GM21423 (cell line): ENCODE measurements at regions not wholly inside any gene's neighbourhood (a gene's known extent, or its start where the extent isn't known, plus 50 kb on each side); places are given as distances from the start of the nearest gene placed in this dataset.
"Not testable (repeated sequence)": the region's sequence is repeated elsewhere in the genome, so short reads cannot be mapped to it uniquely, and the experiment has no call there.

ENCODE experiments used
- ATAC-seq: cut with Tn5 transposase; IDR thresholded peaks from one replicate; pipeline ENCODE4 v1.9.1; 2021; ENCODE audit warnings: mild to moderate bottlenecking, moderate library complexity; ENCODE audit not compliant: unreplicated experiment

GRCh38 chr11:98398508-98398907 is 622.2 kb upstream of the CNTN5 start:
- ATAC-seq = no peak

- ATAC-seq = no peak
Observed at GRCh38 chr11:98409069-98409468, 611.7 kb upstream of the CNTN5 start.

- ATAC-seq = no peak
Observed at GRCh38 chr11:98411777-98412176, 609.0 kb upstream of the CNTN5 start.

GRCh38 chr11:98417256-98417755 is 603.4 kb upstream of the CNTN5 start:
- no peak for ATAC-seq

- no peak for ATAC-seq
Observed at GRCh38 chr11:98423933-98424332, 596.8 kb upstream of the CNTN5 start.

DNA sequence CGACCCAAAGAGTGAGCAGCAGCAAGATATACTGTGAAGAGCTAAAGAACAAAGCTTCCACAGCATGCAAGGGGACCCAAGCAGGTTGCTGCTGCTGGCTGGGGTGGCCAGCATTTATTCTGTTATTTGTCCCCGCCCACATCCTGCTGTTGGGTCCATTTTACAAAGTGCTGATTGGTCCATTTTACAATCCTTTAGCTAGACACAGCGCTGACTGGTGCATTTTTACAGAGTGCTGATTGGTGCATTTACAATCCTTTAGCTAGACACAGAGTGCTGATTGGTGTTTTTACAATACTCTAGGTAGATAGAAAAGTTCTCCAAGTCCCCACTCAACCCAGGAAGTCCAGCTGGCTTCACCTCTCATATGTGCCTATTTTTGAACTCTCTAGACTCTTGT is 596.0 kb upstream of the CNTN5 start:
- not testable (repeated sequence) for ATAC-seq

GRCh38 chr11:98431463-98432359 is 589.0 kb upstream of the CNTN5 start:
- no peak for ATAC-seq

DNA sequence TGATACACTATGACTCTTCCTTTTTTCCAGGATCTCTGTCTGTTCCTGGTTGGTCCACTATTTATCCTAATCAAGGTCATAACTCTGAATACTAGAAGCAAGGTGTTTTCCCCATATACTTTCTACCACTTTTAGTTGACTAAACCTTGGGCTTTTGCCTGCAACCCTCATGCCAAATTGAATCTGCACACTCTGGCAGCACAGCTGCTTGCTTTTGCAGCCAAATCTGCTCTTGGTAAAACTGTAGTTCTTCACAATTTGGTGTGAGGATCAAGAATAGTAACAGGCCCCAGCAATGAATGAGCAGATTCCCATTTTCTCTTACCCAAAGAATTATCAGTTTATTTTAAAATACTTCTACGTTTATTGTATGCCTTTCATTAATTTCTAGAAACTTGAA is 586.5 kb upstream of the CNTN5 start:
- ATAC-seq = no peak

DNA sequence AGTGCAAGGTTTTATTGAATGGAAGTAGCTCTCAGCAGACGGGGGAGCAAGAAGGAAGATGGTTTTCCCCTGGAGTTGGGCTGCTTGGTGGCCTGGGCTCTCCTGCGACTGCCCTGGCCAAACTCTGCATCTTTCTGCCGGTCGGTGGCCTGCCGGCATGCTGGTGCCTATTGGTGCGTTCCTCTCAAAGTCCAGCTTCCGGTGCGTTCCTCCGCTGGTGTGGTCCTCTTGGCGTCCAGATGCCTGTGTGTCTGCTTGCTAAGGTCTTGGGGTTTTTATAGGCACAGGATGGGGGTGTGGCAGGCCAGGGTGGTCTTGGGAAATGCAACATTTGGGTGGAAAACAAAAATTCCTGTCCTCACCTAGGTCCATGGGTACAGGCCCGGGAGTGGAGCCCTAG is 567.4 kb upstream of the CNTN5 start:
- no peak for ATAC-seq

- ATAC-seq = no peak
Observed at GRCh38 chr11:98455500-98456307, 565.0 kb upstream of the CNTN5 start.

- no peak for ATAC-seq
Observed at GRCh38 chr11:98456308-98456680, 564.5 kb upstream of the CNTN5 start.

- ATAC-seq = no peak
Observed at GRCh38 chr11:98495016-98495415, 525.7 kb upstream of the CNTN5 start.

DNA sequence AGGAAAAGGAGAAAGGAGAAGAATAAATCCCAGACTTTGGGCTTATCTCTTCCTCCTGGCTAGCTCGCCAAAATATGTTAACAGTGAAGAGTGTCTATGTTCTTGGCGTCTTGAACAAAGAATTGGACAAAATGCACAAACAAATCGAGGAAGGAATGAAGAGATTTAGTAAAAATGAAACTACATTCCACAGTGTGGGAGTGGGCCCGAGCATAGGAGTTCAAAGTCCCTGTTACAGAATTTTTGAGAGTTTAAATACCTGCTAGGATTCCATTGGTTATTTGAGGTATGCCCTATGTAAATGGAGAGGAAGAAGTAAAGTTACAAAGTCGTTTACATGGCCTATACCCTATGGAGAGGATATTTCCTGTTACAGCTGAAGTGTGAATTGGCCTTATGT is 525.1 kb upstream of the CNTN5 start:
- ATAC-seq = no peak

DNA sequence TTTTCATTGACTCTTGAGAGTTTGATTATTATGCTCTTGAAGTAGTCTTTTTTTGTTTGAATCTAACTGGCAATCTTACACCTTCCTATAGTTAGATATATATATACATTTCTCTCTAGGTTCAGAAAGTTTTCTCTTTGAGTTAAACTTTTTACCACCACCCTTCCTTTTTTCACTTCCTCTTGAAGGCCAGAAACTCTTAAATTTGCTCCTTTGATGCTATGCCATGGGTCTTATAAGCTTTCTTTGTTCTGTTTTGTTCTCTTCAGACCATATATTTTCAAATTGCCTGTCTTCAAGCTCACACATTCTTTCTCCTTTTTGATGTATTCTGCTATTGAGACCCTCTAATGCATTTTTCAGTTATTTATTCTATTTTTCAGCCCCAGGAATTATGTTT is 513.5 kb upstream of the CNTN5 start:
- no peak for ATAC-seq

DNA sequence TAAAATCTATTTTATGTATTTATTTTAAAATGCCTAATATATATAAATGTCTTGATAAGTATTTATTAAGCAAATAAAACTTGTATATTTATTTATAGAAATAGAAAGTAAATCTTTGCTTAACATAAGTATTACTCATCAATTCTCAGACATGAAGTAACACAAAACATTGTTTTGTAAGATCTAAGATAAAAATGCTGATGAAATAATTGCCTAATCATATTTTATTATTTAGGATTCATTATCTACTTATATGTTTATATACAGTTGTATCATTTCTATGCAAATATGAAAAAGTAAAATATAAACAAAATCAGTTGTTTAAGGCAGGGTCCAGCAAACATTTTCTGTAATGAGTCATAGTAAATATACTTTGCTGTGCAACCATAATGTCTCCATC is 507.8 kb upstream of the CNTN5 start:
- ATAC-seq = no peak

GRCh38 chr11:98531576-98531975 is 489.2 kb upstream of the CNTN5 start:
- no peak for ATAC-seq

GRCh38 chr11:98536023-98536422 is 484.7 kb upstream of the CNTN5 start:
- ATAC-seq = no peak

GRCh38 chr11:98538358-98538757 is 482.4 kb upstream of the CNTN5 start:
- not testable (repeated sequence) for ATAC-seq

GRCh38 chr11:98545544-98546175 is 475.1 kb upstream of the CNTN5 start:
- no peak for ATAC-seq

DNA sequence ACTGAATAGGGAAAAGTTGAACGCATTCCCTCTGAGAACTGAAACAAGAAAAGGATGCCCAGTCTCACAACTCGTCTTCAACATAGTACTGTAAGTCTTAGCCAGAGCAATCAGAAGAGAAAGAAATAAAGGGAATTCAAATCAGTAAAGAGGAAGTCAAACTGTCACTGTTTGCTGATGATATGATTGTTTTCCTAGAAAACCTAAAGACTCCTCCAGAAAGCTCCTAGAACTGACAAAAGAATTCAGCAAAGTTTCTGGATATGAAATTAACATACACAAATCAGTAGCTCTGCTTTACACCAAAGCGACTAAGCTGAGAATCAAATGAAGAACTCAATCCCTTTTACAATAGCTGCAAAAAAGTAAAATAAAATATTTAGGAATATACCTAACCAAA is 471.2 kb upstream of the CNTN5 start:
- ATAC-seq = no peak

DNA sequence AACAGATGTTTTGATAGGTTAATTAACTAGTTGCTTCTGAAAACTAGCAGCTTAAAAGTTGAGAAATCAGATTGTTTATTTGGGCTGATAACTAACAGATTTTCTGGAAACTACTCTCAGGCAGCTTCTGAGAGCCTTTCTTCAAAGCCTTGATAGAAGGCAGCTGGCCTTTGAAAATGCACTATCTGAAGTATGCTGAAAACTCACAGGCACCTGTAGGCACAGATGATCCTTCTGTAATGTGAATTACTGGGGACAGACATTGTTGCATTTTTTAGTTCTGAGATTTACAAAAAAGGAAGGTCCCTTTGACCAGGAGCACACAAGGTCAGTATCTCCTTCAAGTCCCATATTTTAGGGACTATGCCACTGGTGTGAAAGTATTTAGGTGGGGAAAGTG is 460.8 kb upstream of the CNTN5 start:
- ATAC-seq = no peak
